Spleen (tissue), 11 donors: ENCODE measurements at regions not wholly inside any gene's neighbourhood (a gene's known extent, or its start where the extent isn't known, plus 50 kb on each side); places are given as distances from the start of the nearest gene placed in this dataset.
A peak's percentile ranks its signal among the peaks of the same experiment; 100 is the strongest.

Experiments
- DNase-seq: peaks from one replicate; pipeline ENCODE4 v3.0.0-alpha.2; 2020
- H3K27ac ChIP-seq, 8 donors: fragments of 200-600 bp; sonication (generic) in 7 of 8; 1 replicate in 4 of 8; 2 replicates in 4 of 8; pipeline versions ENCODE4 v1.5.0 to v1.8.0; 2016 to 2021; ENCODE audit warnings: inconsistent platforms in 4 of 8, mild to moderate bottlenecking in 4 of 8, moderate library complexity in 1 of 8
- H3K27me3 ChIP-seq, 7 donors: fragments of 200-600 bp; sonication (generic) in 6 of 7; replicated peaks in 1 of 7; 1 replicate in 4 of 7; 2 replicates in 3 of 7; pipeline versions ENCODE4 v1.5.0 to v1.8.0; 2016 to 2021; ENCODE audit warnings: inconsistent platforms in 3 of 7, mild to moderate bottlenecking in 1 of 7
- H3K36me3 ChIP-seq, 6 donors: fragments of 200-600 bp; sonication (generic) in 5 of 6; 1 replicate in 4 of 6; 2 replicates in 2 of 6; pipeline versions ENCODE4 v1.5.0 to v1.8.0; 2016 to 2021; ENCODE audit warnings: inconsistent platforms in 2 of 6
- H3K4me1 ChIP-seq, 6 donors: fragments of 200-600 bp; sonication (generic) in 5 of 6; 1 replicate in 3 of 6; 2 replicates in 3 of 6; pipeline versions ENCODE4 v1.5.0 to v1.8.0; 2016 to 2021; ENCODE audit warnings: inconsistent platforms in 3 of 6
- H3K4me3 ChIP-seq, 8 donors: fragments of 200-600 bp; sonication (generic) in 7 of 8; 1 replicate in 4 of 8; 2 replicates in 4 of 8; pipeline versions ENCODE4 v1.5.0 to v1.8.0; 2016 to 2021; ENCODE audit warnings: inconsistent platforms in 4 of 8, mild to moderate bottlenecking in 4 of 8, moderate library complexity in 2 of 8
- H3K9me3 ChIP-seq, 8 donors: fragments of 200-600 bp; sonication (generic) in 7 of 8; 1 replicate in 4 of 8; 2 replicates in 4 of 8; pipeline versions ENCODE4 v1.5.0 to v1.8.0; 2016 to 2021; ENCODE audit warnings: inconsistent platforms in 4 of 8
- POLR2A ChIP-seq, 3 donors: fragments of 450-650 bp; IDR thresholded peaks; one replicate each; pipeline ENCODE4 v1.5.1; 2017; ENCODE audit warnings: antibody characterized with exemption in 3 of 3, mild to moderate bottlenecking in 1 of 3
- POLR2AphosphoS5 ChIP-seq, 3 donors: sonication (generic); formaldehyde crosslinking; IDR thresholded peaks; one replicate each; pipeline ENCODE4 v1.5.1; 2017; ENCODE audit warnings: antibody characterized with exemption in 3 of 3
- WGBS, 5 donors: extraction: QIAGEN DNeasy Blood & Tissue Kit in 3 of 5; methylation state at CpG; one replicate each; pipeline versions ENCODE4 v1.1.5 to v1.1.7; 2013 to 2018; 5-methylcytosine and 5-hydroxymethylcytosine counted together
- intact Hi-C: fragments of 100-400 bp; cut with DNase I; formaldehyde crosslinking; loops from one replicate; pipeline ENCODE4 v1.15.0; 2023; ENCODE audit warnings: low total_unique reads
- TF ChIP-seq, protein P1 (sequence below), 11 experiments: fragments of 200-600 bp in 7 of 11; fragments of 450-650 bp in 4 of 11; sonication (generic) in 4 of 11; IDR thresholded peaks in 8 of 11; conservative IDR thresholded peaks in 3 of 11; 1 replicate in 7 of 11; 2 replicates in 4 of 11; pipeline versions ENCODE4 v1.4.0 to v1.8.0; 2016 to 2021; ENCODE audit warnings: antibody characterized with exemption in 11 of 11, inconsistent platforms in 4 of 11, mild to moderate bottlenecking in 1 of 11
- donor health status: healthy with polysubstance abuse.
- donor health status: DM: no; HTN: no; CAD: no; lungs with moderate emphysema.
- donor health status: DM: no; HTN: no; CAD: no.
- donor health status: Bipolar disorder and iron deficiency.
- donor health status: healthy.
- donor health status: DM: no; HTN: no; CAD: no.
- donor health status: DM: yes; HTN: yes; CAD: no.

DNA sequence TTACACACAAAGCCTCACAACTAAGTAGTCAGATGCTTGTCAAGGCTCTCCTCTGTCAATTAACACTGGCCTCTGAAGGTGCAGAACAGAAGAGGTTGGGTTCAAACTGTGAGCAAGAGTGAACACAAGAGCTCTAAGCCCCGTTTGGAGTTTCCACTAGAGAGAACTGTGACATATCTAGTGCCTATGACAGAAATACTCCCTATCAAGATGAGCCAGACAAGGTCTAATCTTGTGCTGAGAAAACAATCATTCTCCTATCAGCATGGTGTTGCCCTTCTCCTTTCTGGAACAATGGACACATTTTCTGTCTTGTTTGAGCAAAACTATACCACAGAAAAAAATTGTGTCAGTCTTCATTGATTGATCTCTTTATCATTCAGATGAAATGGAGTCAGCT is 62.4 kb upstream of the CCDC71L start:
- H3K36me3 ChIP-seq = no peaks in the 10 kb centered on the region
- H3K9me3 ChIP-seq = no peaks in the 10 kb centered on the region
- TF ChIP-seq POLR2AphosphoS5 (IDR thresholded peaks at IDR 0.05) (no peak), POLR2A (IDR thresholded peaks at IDR 0.05) (no peak)
- TF ChIP-seq, protein P1, sequence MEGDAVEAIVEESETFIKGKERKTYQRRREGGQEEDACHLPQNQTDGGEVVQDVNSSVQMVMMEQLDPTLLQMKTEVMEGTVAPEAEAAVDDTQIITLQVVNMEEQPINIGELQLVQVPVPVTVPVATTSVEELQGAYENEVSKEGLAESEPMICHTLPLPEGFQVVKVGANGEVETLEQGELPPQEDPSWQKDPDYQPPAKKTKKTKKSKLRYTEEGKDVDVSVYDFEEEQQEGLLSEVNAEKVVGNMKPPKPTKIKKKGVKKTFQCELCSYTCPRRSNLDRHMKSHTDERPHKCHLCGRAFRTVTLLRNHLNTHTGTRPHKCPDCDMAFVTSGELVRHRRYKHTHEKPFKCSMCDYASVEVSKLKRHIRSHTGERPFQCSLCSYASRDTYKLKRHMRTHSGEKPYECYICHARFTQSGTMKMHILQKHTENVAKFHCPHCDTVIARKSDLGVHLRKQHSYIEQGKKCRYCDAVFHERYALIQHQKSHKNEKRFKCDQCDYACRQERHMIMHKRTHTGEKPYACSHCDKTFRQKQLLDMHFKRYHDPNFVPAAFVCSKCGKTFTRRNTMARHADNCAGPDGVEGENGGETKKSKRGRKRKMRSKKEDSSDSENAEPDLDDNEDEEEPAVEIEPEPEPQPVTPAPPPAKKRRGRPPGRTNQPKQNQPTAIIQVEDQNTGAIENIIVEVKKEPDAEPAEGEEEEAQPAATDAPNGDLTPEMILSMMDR (IDR thresholded peaks at IDR 0.05 in 8 of 11, conservative IDR thresholded peaks at IDR 0.05 in 3 of 11) = no peak
- intact Hi-C loops = no loop called here
- H3K27ac ChIP-seq = no peak overlapping the region
- no peak overlapping the region for H3K4me3 ChIP-seq
- WGBS, 5 donors = 49 to 62% (median 54%) methylated on average over 1 of the region's 1 CpG
- no peaks in the 10 kb centered on the region for H3K27me3 ChIP-seq
- no peak for DNase-seq
- peaks cover 0 to 46% (median 16%) of the 10 kb centered on the region in 6 donors for H3K4me1 ChIP-seq

DNA sequence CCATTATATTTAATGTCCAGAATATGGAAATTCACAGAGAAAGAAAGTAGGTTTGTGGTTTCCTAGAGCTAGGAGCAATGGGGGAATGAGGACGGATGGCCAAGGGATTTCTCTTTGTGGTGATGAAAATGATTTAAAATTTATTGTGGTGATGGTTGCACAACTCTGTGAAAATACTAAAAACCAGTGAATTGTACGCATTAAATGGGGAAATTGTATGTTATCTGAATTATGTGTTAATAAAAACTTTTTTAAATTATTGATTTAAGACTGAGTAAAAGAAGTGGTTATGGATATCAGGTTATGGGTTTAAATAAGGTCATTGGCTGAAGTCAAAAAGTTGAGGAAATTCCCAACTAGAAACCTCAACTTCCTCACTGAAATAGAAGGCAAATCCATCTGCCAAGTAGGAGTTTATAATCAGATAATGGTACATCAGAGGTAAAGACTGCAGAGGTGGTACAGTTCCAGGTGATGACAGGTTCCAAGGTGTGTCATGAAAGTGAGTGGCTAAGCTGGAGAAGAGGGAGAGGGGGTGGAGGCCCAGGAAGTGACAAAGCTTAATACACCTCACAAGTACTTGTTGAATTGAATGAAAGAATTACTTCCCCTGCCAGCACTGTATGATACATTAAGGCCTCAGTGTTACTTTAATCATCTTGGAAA is 68.9 kb upstream of the CCDC71L start:
- TF ChIP-seq POLR2AphosphoS5 (IDR thresholded peaks at IDR 0.05) = no peak
- TF ChIP-seq POLR2A (IDR thresholded peaks at IDR 0.05) = no peak
- TF ChIP-seq, protein P1 (IDR thresholded peaks at IDR 0.05 in 8 of 11, conservative IDR thresholded peaks at IDR 0.05 in 3 of 11) = no peak
- DNase-seq = no peak
- H3K4me1 ChIP-seq = peaks cover 15 to 32% (median 22%) of the 10 kb centered on the region in 6 donors
- H3K27ac ChIP-seq = no peak overlapping the region
- no peak overlapping the region for H3K4me3 ChIP-seq
- no peaks in the 10 kb centered on the region for H3K27me3 ChIP-seq
- 48 to 81% (median 67%) methylated on average over 2 of the region's 2 CpGs for WGBS, 5 donors
- no peaks in the 10 kb centered on the region for H3K36me3 ChIP-seq
- no peaks in the 10 kb centered on the region for H3K9me3 ChIP-seq
- intact Hi-C loops = loop anchor here (5.0 kb wide), 2 partner anchors 68 to 188 kb away; partner anchors contain the start of gene CCDC71L

DNA sequence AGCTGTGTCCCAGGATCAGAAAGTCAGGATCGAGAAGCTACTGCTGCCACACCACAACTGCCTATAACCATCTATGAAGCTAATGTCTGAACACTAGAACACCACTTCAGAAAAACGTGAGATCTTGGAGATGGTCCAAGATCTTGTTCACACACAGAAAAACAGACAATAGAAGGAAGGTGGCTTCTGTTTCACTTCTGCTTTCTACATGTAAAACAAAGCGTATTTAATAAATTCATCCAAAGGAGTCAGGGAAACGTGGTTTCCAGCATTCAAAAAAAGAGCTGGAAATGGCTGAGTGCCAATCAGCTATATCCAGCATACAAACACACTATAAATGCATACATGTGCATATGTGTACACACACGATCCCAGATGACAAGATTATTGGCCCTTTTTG is 70.2 kb upstream of the CCDC71L start:
- no peak for DNase-seq
- Histone ChIP-seq H3K9me3 (no peaks in the 10 kb centered on the region), H3K27ac (peak overlapping the region in 5 of 8 donors; percentile 5 to 46 (median 32)), H3K27me3 (no peaks in the 10 kb centered on the region), H3K36me3 (no peaks in the 10 kb centered on the region), H3K4me3 (peak overlapping the region in 1 of 8 donors; percentile 11), H3K4me1 (peaks cover 15 to 32% (median 22%) of the 10 kb centered on the region in 6 donors)
- WGBS, 5 donors = 6 to 18% (median 10%) methylated on average over 5 of the region's 5 CpGs
- TF ChIP-seq POLR2A (IDR thresholded peaks at IDR 0.05) (no peak), POLR2AphosphoS5 (IDR thresholded peaks at IDR 0.05) (no peak)
- TF ChIP-seq, protein P1 (IDR thresholded peaks at IDR 0.05 in 8 of 11, conservative IDR thresholded peaks at IDR 0.05 in 3 of 11) = no peak
- intact Hi-C loops = loop anchor here (5.0 kb wide), 2 partner anchors 69 to 189 kb away; partner anchors contain the start of gene CCDC71L

DNA sequence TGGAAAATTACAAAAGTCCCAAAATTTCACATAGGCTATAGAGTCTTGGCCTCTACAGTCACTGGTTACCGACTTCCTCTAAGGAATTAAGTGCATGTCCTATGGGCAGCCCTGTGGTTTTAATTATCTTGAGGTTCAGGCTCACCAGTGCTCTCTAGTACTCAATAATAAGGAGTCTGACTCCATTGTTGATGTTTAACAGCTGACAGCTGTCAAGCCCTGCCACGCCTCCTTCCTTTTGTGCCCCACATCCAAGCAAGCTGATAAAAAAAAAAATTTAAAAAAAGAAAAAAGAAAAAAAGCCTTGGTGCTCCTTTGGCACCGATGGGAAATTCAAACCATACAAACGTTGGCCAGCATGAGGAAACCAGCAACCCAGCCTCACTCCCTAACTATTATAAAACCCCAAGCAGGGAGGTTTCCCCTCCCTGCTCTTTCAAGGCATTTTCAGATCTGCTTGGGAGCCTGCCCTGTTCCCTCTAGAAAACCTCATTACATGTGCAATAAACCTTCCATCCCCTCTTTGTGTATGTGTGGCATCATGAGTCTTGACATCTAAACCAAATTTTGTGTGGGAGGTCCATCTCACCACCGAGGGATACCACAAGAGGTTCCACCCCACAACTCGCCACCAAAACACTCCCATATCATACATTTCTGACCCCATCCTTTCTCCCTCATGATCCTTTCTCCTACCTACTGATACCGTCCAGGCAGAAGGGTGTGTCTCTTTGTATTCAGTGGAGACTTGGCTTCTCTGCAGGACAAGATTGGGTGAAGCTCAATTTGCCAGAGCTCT is 70.9 kb upstream of the CCDC71L start:
- 37 to 43% (median 40%) methylated on average over 7 of the region's 7 CpGs for WGBS, 5 donors
- intact Hi-C loops = loop anchor here (5.0 kb wide), 2 partner anchors 70 to 190 kb away; partner anchors contain the start of gene CCDC71L

More for the DNA sequence above, 70.9 kb upstream of the CCDC71L start:
- Histone ChIP-seq H3K27me3 (no peaks in the 10 kb centered on the region), H3K4me3 (no peak overlapping the region), H3K36me3 (no peaks in the 10 kb centered on the region), H3K4me1 (peaks cover 15 to 39% (median 24%) of the 10 kb centered on the region in 6 donors), H3K9me3 (no peaks in the 10 kb centered on the region), H3K27ac (peak overlapping the region in 3 of 8 donors; percentile 27 to 43 (median 32))
- TF ChIP-seq POLR2AphosphoS5 (IDR thresholded peaks at IDR 0.05) = no peak
- no peak for DNase-seq
